GM21526 (cell line): ENCODE measurements at regions not wholly inside any gene's neighbourhood (a gene's known extent, or its start where the extent isn't known, plus 50 kb on each side); places are given as distances from the start of the nearest gene placed in this dataset.
"Not testable (repeated sequence)": the region's sequence is repeated elsewhere in the genome, so short reads cannot be mapped to it uniquely, and the experiment has no call there.

Experiments
- ATAC-seq: cut with Tn5 transposase; IDR thresholded peaks from one replicate; pipeline ENCODE4 v1.9.1; 2021; ENCODE audit warnings: moderate library complexity; ENCODE audit not compliant: unreplicated experiment, low FRiP score

GRCh38 chr17:45645330-45645729 is 138.8 kb upstream of the CRHR1 start:
- no peak for ATAC-seq

GRCh38 chr17:45646288-45646988 is 137.7 kb upstream of the CRHR1 start:
- ATAC-seq: no peak

- no peak for ATAC-seq
Measured at GRCh38 chr17:45648642-45649041, 135.5 kb upstream of the CRHR1 start.

- no peak for ATAC-seq
Measured at GRCh38 chr17:45649796-45650195, 134.3 kb upstream of the CRHR1 start.

GRCh38 chr17:45650561-45650960 is 133.6 kb upstream of the CRHR1 start:
- no peak for ATAC-seq

GRCh38 chr17:45651145-45651709 is 132.9 kb upstream of the CRHR1 start:
- no peak for ATAC-seq

- ATAC-seq: no peak
Measured at GRCh38 chr17:45653616-45654015, 130.5 kb upstream of the CRHR1 start.

- no peak for ATAC-seq
Measured at GRCh38 chr17:45656527-45657181, 127.5 kb upstream of the CRHR1 start.

GRCh38 chr17:45660474-45660873 is 123.6 kb upstream of the CRHR1 start:
- ATAC-seq: no peak

- ATAC-seq: no peak
Measured at GRCh38 chr17:45662432-45662831, 121.7 kb upstream of the CRHR1 start.

GRCh38 chr17:45663772-45664171 is 120.3 kb upstream of the CRHR1 start:
- ATAC-seq: no peak

GRCh38 chr17:45664921-45665320 is 119.2 kb upstream of the CRHR1 start:
- ATAC-seq: no peak

GRCh38 chr17:45666046-45666600 is 118.0 kb upstream of the CRHR1 start:
- ATAC-seq: no peak

GRCh38 chr17:45666641-45667040 is 117.5 kb upstream of the CRHR1 start:
- ATAC-seq: no peak

- ATAC-seq: no peak
Measured at GRCh38 chr17:45667591-45668171, 116.4 kb upstream of the CRHR1 start.

GRCh38 chr17:45668316-45668715 is 115.8 kb upstream of the CRHR1 start:
- no peak for ATAC-seq

GRCh38 chr17:45672301-45672700 is 111.8 kb upstream of the CRHR1 start:
- no peak for ATAC-seq

- no peak for ATAC-seq
Measured at GRCh38 chr17:45672792-45673191, 111.3 kb upstream of the CRHR1 start.

- ATAC-seq: not testable (repeated sequence)
Measured at GRCh38 chr17:45673759-45674158, 110.4 kb upstream of the CRHR1 start.

- ATAC-seq: no peak
Measured at GRCh38 chr17:45675012-45675411, 109.1 kb upstream of the CRHR1 start.

GRCh38 chr17:45675892-45676291 is 108.2 kb upstream of the CRHR1 start:
- no peak for ATAC-seq
